GM20431 (cell line): ENCODE measurements at regions not wholly inside any gene's neighbourhood (a gene's known extent, or its start where the extent isn't known, plus 50 kb on each side); places are given as distances from the start of the nearest gene placed in this dataset.

Experiments used
- in situ Hi-C: fragments of 300-500 bp; cut with MseI, MboI; formaldehyde crosslinking; loops from one replicate; pipeline ENCODE4 v1.15.0; 2020; ENCODE audit warnings: low sequenced_read_pairs; ENCODE audit not compliant: unreplicated experiment

DNA sequence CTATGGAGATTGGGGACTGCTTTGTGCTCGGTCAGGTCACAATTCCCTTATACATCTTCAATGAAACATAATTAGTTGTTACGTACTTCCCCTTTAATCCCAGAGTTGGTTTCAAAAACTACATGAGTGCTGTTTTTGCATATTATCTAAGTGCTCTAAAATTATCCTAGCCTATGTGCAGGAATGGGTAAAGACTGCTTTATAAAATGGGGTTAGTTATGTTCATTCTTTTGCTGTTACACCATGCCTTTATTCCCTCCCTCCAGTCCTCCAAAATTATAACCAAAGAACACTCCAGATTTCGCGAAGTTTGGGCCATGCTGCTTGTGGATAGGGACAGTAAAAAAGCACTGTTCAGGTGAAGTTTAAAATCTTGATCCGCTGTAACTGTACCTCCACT lies 173.9 kb upstream of the SNX7 start:
- in situ Hi-C loops, result no loop called here

DNA sequence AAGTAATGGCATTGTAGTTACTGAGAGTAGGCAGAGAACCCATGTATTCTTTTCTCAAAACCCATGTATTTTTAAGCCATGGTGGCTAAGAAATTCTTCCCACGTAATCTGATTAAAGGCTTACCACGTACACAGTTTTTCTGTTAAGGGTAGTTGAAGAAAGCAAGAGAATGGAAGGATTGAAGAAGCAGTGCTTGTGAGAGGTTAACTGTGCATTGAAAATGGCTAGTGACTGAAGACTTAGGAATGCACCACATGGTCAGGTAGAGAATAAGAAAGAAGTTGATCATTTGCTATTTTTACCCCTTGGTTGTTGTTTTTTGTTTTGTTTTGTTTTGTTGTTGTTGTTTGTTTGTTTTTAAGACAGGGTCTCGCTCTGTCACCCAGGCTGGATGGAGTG lies 178.9 kb upstream of the SNX7 start:
- in situ Hi-C loops, result no loop called here

DNA sequence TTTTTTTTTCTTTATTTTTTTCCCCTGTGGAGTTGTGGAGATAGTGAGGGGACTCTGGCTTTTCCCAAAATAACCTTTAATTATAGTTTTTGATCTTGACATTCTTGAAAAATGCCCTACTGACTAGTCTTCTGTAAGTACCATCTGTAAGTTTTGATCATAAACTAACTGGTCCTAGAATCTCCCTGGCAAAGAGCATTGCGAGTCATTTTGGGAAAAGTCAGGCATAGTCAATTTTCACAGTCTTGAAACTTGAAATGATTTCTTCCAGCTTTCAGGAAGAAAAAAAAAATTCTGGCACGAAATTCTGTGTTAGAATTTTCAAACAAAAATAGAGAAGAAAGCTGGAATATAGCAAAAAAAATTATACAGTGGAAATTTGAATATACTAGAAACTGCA lies 181.2 kb upstream of the SNX7 start:
- in situ Hi-C loops, result no loop called here

DNA sequence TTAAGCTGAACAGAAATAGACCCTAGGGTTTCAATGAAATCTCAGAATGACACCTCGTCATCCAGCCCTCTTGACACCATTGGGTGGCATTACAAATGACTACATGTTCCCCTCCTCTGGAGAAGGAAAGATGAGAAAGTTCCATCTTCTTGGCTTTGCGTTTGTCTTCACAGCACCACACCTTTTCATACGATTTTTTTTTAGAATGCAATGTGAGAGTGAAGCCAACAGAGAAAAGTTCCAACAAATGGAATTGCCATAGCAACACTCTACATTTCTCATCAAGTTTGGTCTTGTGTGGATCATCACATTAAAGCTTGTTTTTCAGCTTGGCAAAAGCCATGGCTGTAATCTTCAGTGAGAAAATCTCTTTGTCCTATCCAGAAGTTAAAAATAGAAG lies 183.4 kb upstream of the SNX7 start:
- in situ Hi-C loops, result no loop called here

DNA sequence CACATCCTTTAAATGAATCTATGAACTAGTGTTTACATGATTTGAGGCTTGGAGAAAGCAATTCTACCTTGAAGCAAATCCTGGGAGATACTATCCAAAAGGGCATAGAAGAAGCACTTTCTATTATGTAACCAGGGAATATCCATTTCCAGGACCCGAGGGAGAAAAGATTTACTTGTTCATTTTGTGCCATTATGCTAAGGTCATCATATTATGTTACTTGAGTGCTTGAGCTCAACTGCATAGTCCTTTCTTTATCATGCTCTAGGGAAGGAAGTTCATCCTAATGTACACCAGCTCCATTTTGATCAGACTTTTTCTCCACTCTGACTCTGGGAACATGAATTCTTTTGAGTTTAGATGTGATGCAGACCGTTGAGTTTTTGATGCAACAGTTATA lies 188.6 kb upstream of the SNX7 start:
- in situ Hi-C loops, result no loop called here

DNA sequence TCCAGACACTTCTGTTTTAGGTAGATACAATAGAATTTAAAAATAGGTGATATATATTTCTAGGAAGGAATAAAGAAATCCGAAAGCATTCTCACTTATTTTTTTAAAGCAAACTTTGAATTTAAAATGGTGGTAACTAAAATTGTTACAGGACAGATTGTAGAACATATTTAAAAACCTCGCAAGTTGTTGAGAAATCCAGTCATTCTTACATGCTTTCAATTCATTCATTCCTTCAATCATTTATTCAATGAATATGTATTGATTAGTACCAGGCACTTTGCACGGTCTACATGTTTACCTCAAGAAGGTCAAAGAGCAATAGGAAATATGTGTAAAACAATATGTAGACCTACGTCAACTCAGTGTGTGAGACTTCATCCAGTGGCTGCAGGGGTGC lies 189.9 kb upstream of the SNX7 start:
- in situ Hi-C loops, result no loop called here

DNA sequence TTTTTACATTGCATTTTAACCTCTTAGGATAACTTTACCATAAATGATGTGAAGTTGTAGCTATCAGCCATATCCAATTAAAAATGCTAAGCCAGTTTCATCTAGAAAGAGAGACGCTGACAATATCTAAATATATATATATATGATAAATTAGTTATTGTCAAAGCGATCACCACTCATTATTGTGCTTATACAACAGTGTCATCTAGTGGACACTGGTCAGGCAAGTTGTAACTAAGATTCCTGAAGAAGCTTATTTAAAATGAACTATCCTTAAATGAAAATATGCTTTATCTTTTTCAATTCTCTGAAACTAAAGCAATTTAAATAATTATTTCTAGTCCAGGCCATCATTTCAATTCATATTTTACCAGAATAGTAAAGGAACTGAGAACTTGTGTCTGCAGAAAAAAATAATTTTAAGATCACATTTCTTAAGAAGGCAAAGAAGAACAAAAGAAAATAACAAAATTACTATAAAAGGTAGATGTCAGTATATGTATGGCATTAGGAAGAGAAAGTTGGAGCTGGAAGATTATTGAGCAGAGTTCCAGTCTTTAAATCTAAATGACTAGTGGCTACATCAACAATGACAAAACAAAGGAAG lies 193.3 kb upstream of the SNX7 start:
- in situ Hi-C loops, result no loop called here

DNA sequence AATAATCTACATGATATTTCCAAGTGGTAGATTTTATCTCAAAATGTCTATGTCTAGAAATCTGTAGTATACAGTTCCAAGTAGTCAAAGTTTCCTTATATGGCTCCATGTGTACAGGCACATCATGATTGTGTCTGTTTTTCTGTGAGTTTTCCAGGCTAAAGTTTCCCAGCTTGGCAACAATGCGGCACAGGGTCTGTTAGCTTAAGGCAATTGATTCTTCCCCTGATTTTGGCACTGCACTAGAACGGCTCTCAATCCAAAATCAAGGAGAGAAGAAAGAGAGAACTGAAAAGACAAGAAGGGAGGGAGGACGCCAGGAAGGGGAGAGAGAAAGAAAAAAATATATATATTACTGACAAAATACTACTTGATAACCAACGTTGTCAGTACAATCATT lies 193.9 kb upstream of the SNX7 start:
- in situ Hi-C loops, result no loop called here

DNA sequence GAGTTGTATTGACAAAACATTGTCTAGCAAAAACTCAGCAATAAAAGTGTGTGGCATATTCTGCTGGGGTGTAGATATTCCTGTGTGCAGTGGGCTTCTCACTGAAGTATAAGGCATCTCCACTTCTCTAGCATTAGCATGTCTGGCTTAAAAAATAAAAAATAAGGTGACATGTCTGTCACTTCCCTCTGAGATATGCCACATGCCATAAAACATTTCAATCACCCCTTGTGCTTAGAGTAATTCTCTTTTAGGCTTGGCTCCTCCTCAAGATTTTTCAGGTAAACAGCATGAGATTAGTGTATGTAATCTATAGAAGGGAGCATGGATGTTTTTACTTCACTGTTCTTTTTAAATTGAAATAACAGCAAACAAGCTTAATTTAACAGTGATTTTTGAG lies 194.4 kb upstream of the SNX7 start:
- in situ Hi-C loops, result no loop called here

DNA sequence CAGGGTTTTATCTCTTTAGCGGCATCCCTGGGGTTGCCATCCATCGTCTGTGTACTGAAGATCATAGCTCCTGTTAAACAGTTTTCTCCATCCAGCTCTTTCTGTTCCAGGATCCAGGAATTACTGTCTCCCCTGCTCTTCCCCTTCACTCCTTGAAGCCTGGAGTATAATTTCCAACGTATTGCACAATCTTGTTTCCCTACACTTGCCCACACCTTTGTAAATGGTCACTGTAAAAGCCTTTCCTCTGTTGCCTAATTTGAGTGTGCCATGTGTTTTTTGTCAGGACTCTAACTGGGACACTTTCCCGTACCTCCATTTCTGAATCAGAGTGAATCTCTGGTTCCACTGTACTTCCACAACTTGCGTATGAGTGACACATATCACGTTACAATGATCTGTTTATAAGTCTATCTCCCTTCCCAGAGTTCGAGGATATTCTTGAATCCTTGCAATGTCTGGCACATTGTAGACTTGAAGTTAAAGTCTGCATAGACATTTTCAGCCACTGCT lies 199.6 kb upstream of the SNX7 start:
- in situ Hi-C loops, result no loop called here

DNA sequence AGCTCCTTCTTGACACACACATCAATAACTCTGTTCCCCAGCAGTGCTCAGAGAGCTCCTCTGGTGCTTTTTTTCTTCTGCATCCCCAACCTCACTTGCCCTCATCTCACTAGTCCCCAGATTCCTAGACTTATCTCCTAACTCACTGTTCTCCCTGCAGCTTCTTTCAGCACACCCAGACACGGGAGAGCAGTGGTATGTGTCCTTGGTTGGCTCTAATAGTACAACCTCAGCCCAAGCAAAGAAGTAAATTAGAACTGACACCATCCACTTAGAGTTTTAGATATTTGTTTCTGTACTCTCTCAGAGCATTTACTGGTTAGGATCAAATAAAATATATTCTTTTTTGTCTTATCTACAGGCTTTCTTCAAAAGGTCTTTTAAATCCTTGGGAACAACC lies 201.4 kb upstream of the SNX7 start:
- in situ Hi-C loops, result no loop called here

DNA sequence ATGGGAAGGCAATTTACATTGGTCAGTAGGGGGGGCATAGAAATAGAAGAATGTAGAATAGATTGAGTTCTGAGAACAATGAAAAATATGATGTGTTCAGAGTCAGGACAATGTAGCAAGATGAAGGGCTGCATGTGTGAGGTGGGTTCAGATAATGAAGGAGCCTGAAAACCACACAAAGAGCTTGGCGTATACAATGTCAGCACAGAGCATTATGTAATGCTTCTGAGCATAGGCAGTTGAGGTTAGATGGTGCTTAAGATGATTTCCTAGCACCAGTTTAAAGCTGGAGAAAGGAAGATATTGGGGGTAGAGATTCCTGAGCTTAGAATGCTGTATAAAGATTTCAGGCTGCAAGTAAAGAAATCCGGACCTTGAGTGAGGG lies 202.0 kb upstream of the SNX7 start:
- in situ Hi-C loops, result no loop called here

DNA sequence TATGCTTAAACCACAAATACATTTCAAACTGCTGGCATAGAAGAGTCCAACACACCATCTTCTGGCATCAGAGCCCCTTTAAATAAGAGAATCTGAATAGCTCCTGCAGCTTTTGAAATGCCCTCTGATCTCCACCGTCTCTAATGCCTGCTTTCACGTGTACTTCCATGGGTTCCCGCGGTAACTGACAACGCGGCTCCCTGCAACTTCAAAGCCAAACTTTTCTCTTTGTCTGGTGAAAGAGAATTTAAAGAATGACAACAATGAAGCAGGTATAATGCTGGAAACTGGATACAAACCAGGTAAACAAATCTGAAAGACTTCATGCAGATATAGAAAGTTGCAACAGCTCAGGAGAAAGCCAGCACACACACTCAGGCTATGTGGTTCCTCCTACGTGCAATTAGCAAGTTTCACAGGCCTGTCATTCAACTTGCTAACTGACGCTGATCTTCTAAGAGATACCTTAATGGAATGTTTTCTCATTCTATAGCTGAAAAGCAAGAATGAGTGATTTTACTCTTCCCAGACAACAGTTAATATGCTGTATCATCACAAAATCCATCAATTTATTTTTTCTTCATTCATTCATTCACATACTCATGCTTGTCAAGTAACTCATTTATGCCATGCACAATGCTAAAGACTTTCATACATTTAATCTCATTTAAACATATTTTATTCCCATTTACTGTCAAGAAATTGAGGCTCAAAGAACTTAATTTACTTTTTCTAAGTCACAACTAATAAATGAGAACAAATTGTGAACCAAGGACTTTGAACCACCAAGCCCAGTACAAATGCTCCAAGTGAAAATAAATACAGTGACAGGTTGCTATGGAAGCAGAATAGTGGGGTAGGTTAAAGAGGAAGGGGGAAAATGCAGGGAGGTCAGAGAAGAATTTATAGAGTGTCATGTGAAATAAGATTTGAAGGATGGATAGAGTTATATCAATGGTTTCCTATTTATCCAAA lies 202.7 kb upstream of the SNX7 start:
- in situ Hi-C loops, result no loop called here

DNA sequence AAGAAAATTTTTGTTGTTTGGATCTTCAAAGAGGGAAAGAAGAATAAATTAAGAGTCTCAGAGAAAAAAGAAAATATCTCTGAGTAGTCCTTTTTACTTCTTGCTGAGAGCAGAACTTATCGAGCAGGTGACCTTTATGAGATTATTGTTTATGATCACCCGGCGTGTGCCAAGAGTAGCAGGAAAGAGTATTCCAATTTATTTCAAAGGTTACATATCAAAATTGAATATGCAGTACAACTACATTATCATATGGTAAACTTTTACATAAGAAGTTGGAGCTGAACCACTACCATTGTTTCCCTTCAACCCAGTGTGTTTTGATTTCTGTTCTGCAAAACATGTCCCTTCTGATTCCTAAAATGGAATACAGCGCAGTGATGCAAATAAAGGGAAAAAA lies 204.3 kb upstream of the SNX7 start:
- in situ Hi-C loops, result no loop called here

DNA sequence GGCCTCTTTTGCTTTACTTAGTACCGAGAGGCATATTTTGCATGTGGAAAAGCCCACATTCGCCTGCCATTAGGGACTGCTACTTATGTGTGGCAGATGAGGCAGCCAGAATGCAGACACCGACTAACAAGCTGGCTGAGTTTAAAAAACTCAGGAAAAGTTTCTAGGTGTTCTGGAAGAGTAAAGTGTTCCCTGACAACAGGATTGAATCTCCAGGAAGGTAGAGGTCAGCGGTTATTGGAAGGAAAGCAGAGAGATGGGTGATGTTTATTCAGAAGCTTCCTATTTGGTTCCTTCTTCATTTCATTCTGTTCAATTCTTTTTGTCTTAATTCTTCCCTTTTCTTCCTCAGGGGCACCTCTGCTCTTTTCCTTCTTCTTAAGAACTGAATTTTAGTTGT lies 206.9 kb upstream of the SNX7 start:
- in situ Hi-C loops, result no loop called here

DNA sequence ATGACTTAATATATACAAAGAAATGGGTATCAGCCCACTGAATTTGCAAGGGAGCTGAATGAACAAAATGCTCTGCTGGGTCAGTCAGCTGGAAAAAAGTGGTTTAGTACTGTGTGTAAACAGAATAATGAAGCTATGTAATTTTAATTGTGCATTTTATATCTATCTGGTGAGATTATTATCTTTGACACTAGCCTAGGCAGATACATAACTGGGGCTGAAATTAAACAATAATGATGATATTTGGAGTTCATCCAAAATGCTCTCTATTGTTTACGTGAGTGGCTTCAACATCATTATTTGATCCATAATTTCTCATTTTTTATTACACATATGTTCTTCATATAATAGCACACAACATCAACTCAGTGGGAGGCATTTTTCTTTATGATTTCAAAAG lies 208.5 kb upstream of the SNX7 start:
- in situ Hi-C loops, result no loop called here

DNA sequence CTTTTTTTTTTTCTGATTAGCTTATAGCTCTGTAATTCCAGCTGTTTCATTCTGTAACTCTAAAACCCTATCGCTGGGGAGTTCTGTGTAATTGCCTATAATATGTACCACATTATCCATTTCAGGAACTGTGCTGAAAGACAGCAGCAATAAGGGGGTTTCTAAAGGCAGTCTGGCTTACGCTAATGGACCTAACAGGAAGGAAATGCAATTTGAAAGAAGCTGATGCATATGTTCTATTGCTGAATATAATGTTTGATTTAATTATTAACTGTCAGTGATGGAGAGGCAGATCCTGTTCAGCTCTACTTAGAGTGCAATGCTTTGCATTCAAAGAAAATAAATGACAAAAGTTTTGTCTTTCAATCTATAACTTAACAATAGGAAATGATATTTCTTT lies 209.4 kb upstream of the SNX7 start:
- in situ Hi-C loops, result no loop called here

DNA sequence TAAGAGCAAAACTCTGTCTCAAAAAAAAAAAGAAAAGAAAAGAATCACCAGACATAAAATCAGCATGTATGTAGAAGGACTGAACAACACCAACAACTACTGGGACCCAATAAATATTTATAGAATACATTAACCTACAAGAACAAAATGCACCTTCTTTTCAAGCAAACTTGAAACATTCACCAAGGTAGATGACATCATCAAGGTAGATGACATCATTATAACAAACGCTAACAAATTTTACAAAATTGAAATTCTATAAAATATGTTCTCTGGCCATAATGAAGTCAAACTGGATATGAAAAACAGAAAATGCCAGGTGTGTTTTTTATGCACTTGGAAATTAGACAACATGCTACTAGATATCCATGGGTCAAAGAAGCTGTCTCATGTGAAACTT lies 220.2 kb upstream of the SNX7 start:
- in situ Hi-C loops, result no loop called here

DNA sequence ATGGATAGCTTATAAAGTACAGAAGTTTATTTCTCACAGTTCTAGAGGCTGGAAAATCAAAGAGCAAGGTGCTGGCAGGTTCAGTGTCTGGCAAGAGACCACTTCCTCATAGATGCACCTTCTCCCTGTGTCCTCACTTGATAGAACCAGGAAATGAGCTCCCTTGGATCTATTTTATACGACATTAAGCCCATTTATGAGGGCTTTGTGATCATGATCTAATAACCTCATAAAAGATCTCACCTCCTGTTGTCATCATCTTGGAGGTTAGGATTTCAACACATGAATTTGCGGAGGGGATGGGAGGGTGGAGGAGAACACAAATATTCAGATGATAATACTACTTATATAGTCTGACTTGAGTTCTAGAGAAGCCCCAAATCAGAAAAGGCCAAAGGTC lies 222.1 kb upstream of the SNX7 start:
- in situ Hi-C loops, result no loop called here

DNA sequence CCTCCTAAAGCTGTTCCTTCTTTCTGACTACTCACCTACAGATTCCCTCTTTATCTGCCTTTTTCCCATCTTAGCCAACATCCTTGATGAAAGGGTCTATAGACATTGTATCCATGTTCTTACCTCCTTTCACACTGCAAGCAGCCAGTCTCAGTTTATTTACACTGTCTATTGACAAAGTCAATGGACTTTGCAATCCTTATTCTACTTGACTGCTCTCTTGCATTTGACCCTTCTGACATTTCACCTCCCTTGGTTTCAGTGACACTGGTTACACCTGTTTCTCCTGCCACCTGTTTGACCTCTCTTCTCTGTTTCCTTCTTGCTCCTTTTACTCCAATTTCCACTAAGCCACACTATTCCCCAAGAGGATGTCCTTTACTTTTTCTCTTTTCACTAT lies 224.0 kb upstream of the SNX7 start:
- in situ Hi-C loops, result no loop called here

DNA sequence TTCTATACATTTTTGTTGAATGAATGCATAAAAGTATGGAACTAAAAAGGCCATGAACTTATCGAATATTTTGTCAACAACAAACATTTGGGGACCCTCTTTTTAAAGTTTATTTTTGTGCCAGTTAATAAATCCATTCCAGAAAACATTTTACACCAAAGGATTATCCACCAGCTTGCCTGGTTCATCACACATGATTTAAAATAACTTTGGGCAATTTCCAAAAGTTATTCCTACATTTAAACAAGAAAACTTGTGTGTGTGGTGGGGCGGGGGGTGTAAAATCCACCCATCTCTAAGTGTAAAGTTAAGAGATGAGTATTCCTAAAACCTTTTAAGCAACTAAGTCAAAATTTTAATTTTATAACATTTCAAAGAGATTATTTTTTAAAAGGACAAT lies 224.5 kb upstream of the SNX7 start:
- in situ Hi-C loops, result no loop called here
